ENCODE measurements at regions not wholly inside any gene's neighbourhood (a gene's known extent, or its start where the extent isn't known, plus 50 kb on each side); places are given as distances from the start of the nearest gene placed in this dataset.

DNA sequence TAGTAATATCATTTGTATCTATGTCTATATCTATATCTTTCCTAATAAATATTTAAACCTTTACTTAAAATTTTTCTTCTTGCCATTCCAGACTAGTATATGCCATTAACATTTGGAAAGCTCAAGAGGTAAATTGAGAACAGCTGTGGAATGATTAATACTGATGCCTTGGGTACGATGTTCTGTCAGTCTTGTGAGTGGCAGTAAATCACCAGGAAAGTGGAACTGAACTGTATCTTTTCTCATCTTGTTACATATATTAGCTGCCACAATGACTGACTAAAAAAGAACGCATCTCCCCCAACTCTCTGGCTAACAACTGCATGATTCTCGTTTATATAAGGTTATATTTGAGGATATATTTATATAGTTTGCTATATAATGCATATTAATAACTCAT is 137.0 kb upstream of the ASCC3 start:
- Mint-ChIP-seq H3K27ac (no peak overlapping the region), H3K4me3 (no peak overlapping the region), H3K4me1 (ENCODE audit: low read depth) (no peaks in the 10 kb centered on the region), H3K36me3 (ENCODE audit: low read depth) (no peaks in the 10 kb centered on the region), H3K27me3 (ENCODE audit: low read depth) (peaks cover 2% of the 10 kb centered on the region), H3K9me3 (ENCODE audit: insufficient read depth) (no peaks in the 10 kb centered on the region)
- DNase-seq: no peak
- POLR2A ChIA-PET: no interaction called here
- CTCF ChIA-PET: no interaction called here
- no peak for ATAC-seq

DNA sequence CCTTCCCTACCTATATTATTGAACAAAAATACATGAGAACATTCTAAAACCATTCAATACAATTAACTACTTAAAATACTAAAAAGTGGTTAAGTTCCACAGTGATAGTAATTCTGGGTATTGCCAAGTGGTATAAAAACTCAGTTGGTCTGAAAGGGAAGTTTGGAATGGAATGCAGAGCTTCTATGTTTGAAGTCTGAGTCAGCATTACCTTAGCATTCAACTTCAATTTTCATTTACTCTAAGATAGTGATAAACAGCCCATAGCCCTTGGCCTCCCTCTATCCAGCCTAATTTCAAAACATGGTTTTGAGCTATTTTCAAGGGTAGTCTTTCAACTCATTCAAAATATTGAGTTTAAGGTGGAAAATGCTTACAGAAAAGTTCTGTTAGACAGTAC is 140.4 kb upstream of the ASCC3 start:
- ATAC-seq (no peak), DNase-seq (no peak)
- Mint-ChIP-seq H3K4me1 (ENCODE audit: low read depth) (no peaks in the 10 kb centered on the region), H3K36me3 (ENCODE audit: low read depth) (no peaks in the 10 kb centered on the region), H3K27me3 (ENCODE audit: low read depth) (no peaks in the 10 kb centered on the region), H3K27ac (no peak overlapping the region), H3K9me3 (ENCODE audit: insufficient read depth) (peaks cover 5% of the 10 kb centered on the region), H3K4me3 (no peak overlapping the region)
- ChIA-PET CTCF (no interaction called here), POLR2A (no interaction called here)

DNA sequence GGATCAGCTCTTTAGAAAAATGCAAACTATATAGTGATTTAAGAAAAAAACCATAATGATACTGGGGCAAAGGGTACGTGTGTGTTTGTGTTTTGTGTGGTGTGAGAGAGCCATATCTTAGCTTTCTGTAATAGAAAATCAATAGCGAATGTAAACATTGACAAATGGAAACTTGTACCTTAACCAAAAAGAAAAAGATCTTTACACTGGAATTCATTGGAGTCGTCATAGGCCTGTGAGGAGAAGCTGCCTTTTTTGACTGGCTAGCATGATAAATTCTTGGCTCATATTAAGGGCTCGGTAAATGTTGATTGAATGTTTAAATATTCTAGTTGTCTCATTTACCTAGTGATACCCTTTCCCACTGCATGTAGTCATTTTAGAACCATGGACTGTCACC is 161.8 kb upstream of the ASCC3 start:
- ATAC-seq (no peak), DNase-seq (no peak)
- no peaks in the 10 kb centered on the region for H3K27me3 Mint-ChIP-seq (ENCODE audit: low read depth)
- H3K27ac Mint-ChIP-seq: no peak overlapping the region
- no peaks in the 10 kb centered on the region for H3K9me3 Mint-ChIP-seq (ENCODE audit: insufficient read depth)
- no peaks in the 10 kb centered on the region for H3K36me3 Mint-ChIP-seq (ENCODE audit: low read depth)
- ChIA-PET POLR2A (no interaction called here), CTCF (no interaction called here)
- no peaks in the 10 kb centered on the region for H3K4me1 Mint-ChIP-seq (ENCODE audit: low read depth)
- no peak overlapping the region for H3K4me3 Mint-ChIP-seq

DNA sequence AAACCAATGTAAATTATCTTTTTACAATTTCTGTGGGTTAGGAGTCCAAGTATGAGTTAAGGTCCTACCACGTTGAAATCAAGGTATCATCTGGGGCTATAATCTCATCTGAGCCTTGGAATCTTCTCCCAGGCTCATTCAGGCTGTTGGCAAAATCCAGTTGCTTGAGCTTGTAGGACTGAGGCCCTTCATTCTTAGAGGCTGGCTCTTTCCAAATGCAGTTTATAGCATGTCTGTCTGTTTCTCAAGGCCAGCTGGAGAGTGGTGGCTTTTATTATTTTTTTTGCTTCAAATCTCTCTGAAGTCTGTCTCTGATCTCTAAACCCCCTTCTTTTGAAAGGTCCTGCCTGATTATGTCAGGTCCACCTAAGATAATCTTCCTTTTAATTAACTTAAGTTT is 177.2 kb upstream of the ASCC3 start:
- H3K4me3 Mint-ChIP-seq: no peak overlapping the region
- ATAC-seq (no peak), DNase-seq (no peak)
- no peak overlapping the region for H3K27ac Mint-ChIP-seq
- no peaks in the 10 kb centered on the region for H3K4me1 Mint-ChIP-seq (ENCODE audit: low read depth)
- ChIA-PET POLR2A (no interaction called here), CTCF (interaction anchor here (0.8 kb wide), 1 partner anchor 25 kb away, joined by 3 read pairs; no protein-coding TSS in a partner anchor)
- H3K9me3 Mint-ChIP-seq (ENCODE audit: insufficient read depth): no peaks in the 10 kb centered on the region
- no peaks in the 10 kb centered on the region for H3K36me3 Mint-ChIP-seq (ENCODE audit: low read depth)
- no peaks in the 10 kb centered on the region for H3K27me3 Mint-ChIP-seq (ENCODE audit: low read depth)

DNA sequence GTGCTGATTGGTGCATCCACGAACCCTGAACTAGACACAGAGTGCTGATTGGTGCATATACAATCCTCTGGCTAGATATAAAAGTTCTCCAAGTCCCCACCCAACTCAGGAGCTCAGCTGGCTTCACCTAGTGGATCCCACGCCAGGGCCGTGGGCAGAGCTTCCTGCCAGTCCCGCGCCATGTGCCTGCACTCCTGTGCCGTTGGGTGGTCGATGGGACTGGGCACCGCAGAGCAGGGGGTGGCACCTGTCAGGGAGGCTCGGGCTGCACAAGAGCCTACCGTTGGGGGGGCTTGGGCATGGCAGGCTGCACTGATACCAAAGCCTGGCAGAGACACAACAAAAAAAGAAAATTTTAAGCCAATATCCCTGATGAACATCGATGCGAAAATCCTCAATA is 185.4 kb upstream of the ASCC3 start:
- Mint-ChIP-seq H3K36me3 (ENCODE audit: low read depth) (no peaks in the 10 kb centered on the region), H3K4me3 (no peak overlapping the region), H3K27me3 (ENCODE audit: low read depth) (no peaks in the 10 kb centered on the region), H3K9me3 (ENCODE audit: insufficient read depth) (no peaks in the 10 kb centered on the region), H3K4me1 (ENCODE audit: low read depth) (no peaks in the 10 kb centered on the region), H3K27ac (no peak overlapping the region)
- ATAC-seq (no peak), DNase-seq (no peak)
- POLR2A ChIA-PET: no interaction called here
- CTCF ChIA-PET: no interaction called here

DNA sequence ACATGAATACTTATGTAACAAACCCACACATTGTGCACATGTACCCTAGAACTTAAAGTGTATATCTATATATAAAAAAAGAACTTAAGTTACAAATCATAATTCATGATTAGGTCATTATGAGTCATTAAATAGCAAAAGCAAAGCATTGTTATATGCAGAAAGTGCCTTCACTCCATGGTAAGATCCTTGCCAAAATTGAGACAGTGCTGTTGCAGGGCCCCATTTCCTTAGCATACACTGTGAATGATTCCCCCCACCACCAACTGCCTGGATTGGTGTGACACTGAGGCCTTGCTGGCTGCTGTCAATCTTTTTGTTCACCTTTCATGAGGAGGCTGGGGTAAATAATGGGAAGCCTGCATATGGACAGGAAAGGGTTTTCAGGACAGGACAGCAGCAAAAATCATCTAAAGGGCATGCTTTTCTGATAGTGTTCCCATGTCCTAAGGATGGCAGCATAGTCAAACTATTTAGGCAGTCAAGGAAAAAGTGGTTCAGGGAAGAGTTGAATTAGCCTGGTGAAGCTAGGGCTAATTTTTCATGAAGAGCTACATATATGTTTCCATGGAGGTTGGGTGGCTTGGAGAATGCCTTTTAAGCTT is 188.2 kb upstream of the ASCC3 start:
- CTCF ChIA-PET: no interaction called here
- Mint-ChIP-seq H3K4me3 (no peak overlapping the region), H3K27me3 (ENCODE audit: low read depth) (no peaks in the 10 kb centered on the region), H3K27ac (no peak overlapping the region), H3K36me3 (ENCODE audit: low read depth) (no peaks in the 10 kb centered on the region), H3K9me3 (ENCODE audit: insufficient read depth) (peaks cover 6% of the 10 kb centered on the region), H3K4me1 (ENCODE audit: low read depth) (no peaks in the 10 kb centered on the region)
- no peak for DNase-seq
- POLR2A ChIA-PET: no interaction called here
- no peak for ATAC-seq

DNA sequence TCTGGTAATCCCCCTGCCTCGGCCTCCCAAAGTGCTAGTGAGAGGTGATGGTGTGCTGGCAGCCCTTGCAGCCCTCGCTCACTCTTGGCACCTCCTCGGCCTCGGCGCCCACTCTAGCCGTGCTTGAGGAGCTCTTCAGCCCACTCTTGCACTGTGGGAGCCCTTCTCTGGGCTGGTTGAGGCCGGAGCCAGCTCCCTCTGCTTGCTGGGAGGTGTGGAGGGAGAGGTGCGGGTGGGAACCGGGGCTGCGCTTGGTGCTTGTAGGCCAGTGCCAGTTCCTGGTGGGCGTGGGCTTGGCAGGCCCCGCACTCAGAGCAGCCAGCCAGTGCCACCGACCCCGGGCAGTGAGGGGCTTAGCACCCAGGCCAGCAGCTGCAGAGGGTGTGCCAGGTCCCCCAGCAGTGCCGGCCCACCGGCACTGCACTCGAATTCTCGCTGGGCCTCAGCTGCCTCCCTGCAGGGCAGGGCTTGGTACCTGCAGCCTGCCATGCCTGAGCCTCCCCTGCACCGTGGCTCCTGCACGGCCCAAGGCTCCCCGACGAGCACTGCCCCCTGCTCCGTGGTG is 189.0 kb upstream of the ASCC3 start:
- Mint-ChIP-seq H3K4me3 (no peak overlapping the region), H3K4me1 (ENCODE audit: low read depth) (no peaks in the 10 kb centered on the region), H3K9me3 (ENCODE audit: insufficient read depth) (peaks cover 8% of the 10 kb centered on the region), H3K27ac (no peak overlapping the region), H3K27me3 (ENCODE audit: low read depth) (no peaks in the 10 kb centered on the region), H3K36me3 (ENCODE audit: low read depth) (no peaks in the 10 kb centered on the region)
- ChIA-PET POLR2A (no interaction called here), CTCF (no interaction called here)
- ATAC-seq: no peak
- no peak for DNase-seq

DNA sequence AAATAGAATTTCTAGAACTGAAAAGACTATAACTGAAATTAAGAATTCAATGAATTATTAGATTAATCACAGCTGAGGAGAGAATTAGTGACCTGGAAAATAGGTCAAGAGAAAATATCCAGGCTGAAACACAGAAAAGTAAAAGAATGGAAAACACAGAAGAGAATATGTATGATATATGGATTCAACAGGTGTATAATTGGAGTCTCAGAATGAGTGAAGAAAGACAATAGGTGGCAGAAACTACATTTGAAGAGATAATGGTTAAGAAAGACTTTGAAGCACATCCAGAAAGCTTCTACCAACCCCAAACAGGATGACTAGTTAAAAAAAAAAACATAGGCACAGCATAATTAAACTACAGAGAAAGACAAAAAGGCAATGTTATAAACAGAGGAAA is 196.2 kb upstream of the ASCC3 start:
- no peak overlapping the region for H3K27ac Mint-ChIP-seq
- CTCF ChIA-PET: no interaction called here
- peaks cover 8% of the 10 kb centered on the region for H3K9me3 Mint-ChIP-seq (ENCODE audit: insufficient read depth)

DNA sequence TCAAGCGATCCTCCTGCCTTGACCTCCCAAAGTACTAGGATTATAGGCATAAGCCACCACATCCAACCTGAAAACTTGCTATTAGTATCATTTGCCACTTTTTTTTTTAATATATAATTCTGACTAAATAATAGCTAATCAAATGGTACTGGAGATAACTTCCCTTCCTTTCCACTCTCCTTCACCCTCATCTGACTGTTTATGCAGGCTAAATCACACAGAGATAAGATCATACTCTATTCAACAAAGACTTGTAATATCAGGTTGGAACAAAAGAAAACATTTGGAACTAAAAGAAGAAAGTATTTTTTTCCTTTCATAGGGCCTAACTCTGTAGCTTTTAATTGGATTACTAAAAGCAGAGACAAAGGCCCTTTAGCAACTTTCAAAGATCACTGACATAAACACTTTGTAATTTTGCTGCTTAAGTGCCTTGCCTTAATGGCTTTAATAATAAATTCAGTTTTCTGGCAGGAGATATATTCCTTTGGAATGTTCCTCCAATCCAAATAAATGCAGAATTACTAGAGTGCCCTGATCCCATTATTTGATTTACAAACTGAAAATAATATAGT is 198.7 kb upstream of the ASCC3 start:
- Mint-ChIP-seq H3K4me3 (no peak overlapping the region), H3K36me3 (ENCODE audit: low read depth) (no peaks in the 10 kb centered on the region), H3K4me1 (ENCODE audit: low read depth) (no peaks in the 10 kb centered on the region), H3K9me3 (ENCODE audit: insufficient read depth) (no peaks in the 10 kb centered on the region), H3K27me3 (ENCODE audit: low read depth) (no peaks in the 10 kb centered on the region), H3K27ac (no peak overlapping the region)
- CTCF ChIA-PET: no interaction called here
- POLR2A ChIA-PET: no interaction called here
- DNase-seq (no peak), ATAC-seq (no peak)

More for the DNA sequence above, 196.2 kb upstream of the ASCC3 start:
- no peak for ATAC-seq
- DNase-seq: no peak
- H3K4me1 Mint-ChIP-seq (ENCODE audit: low read depth): no peaks in the 10 kb centered on the region
- no peak overlapping the region for H3K4me3 Mint-ChIP-seq
- POLR2A ChIA-PET: no interaction called here
- H3K27me3 Mint-ChIP-seq (ENCODE audit: low read depth): no peaks in the 10 kb centered on the region
- no peaks in the 10 kb centered on the region for H3K36me3 Mint-ChIP-seq (ENCODE audit: low read depth)

DNA sequence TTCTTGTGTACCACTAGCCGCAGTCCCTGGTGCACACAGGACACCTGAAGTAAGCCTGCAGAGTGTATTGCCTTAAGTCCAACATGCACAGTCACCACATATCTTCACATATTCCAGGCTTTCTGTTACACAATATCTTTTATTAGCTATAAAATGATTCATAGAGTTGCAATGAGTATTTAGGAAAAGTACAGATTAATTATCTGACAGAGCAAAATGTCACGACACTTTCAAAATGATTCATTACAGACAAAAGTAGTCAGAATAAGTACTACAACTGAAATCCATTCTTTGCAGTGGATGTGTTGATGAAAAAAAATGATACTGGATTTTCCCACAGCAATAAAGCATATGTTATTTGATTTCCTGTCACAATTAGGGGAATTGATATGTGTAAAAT is 199.5 kb upstream of the ASCC3 start:
- H3K27ac Mint-ChIP-seq: no peak overlapping the region
- no peaks in the 10 kb centered on the region for H3K9me3 Mint-ChIP-seq (ENCODE audit: insufficient read depth)
- H3K36me3 Mint-ChIP-seq (ENCODE audit: low read depth): no peaks in the 10 kb centered on the region
- ATAC-seq (no peak), DNase-seq (no peak)
- no peaks in the 10 kb centered on the region for H3K4me1 Mint-ChIP-seq (ENCODE audit: low read depth)
- ChIA-PET POLR2A (no interaction called here), CTCF (no interaction called here)
- H3K4me3 Mint-ChIP-seq: no peak overlapping the region
- H3K27me3 Mint-ChIP-seq (ENCODE audit: low read depth): no peaks in the 10 kb centered on the region

DNA sequence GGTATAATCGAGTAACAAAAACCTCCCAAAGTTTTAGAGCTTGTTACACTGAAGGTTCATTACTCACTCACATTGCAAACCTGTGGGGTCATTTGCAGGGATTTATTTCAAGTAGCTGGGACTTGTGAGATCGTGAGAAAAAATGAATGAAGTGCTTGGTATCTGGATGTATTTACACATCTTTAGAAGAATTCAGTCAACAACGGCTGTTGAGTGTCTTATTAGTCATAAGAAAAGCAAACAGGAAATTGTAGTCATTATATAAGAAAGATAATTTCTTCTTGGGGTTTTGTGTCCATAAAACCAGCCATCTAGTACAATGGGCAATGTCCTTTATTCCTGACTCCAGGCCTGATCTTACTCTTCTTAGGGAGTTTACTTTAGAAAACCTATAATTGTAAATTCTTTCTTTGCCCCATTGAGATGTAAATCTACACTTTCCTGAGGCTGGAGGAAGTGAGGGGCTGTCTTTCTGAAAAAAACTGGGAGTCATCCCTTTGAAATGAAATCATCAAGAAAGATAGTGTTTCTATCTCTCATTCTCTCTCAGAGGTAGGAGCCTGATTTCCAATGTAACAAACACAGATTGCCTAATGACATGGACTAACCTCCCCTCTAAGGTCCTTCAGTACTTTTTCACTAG is 202.5 kb upstream of the ASCC3 start:
- ChIA-PET CTCF (interaction anchor here (0.7 kb wide), 2 partner anchors 26 to 565 kb away, joined by 3 read pairs; no protein-coding TSS in a partner anchor), POLR2A (no interaction called here)
- Mint-ChIP-seq H3K27me3 (ENCODE audit: low read depth) (no peaks in the 10 kb centered on the region), H3K36me3 (ENCODE audit: low read depth) (no peaks in the 10 kb centered on the region), H3K4me3 (no peak overlapping the region), H3K9me3 (ENCODE audit: insufficient read depth) (no peaks in the 10 kb centered on the region), H3K27ac (no peak overlapping the region), H3K4me1 (ENCODE audit: low read depth) (no peaks in the 10 kb centered on the region)
- DNase-seq: no peak
- no peak for ATAC-seq

DNA sequence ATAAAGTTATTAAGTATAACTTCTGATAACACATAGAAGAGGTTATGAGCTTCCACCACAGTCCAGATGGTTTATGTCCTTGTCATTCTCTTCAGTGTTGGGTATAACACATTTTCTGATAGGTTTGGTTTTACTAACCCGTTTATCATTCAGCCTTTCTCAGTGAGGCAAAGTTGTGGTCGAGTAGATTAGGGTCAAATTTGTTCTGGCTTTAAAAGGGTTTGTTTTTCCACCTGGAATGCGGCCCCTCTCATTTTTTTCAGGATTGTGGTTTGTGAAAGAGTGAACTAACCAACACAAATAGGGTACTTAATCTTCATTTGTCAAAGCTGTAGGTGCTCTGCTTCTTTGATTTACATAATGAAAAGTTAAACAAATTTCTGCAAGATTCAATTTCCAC is 204.2 kb upstream of the ASCC3 start:
- ChIA-PET POLR2A (no interaction called here), CTCF (no interaction called here)
- DNase-seq (no peak), ATAC-seq (no peak)
- peaks cover 5% of the 10 kb centered on the region for H3K9me3 Mint-ChIP-seq (ENCODE audit: insufficient read depth)
- H3K27me3 Mint-ChIP-seq (ENCODE audit: low read depth): no peaks in the 10 kb centered on the region
- no peak overlapping the region for H3K27ac Mint-ChIP-seq
- H3K4me3 Mint-ChIP-seq: no peak overlapping the region
- no peaks in the 10 kb centered on the region for H3K4me1 Mint-ChIP-seq (ENCODE audit: low read depth)
- no peaks in the 10 kb centered on the region for H3K36me3 Mint-ChIP-seq (ENCODE audit: low read depth)

DNA sequence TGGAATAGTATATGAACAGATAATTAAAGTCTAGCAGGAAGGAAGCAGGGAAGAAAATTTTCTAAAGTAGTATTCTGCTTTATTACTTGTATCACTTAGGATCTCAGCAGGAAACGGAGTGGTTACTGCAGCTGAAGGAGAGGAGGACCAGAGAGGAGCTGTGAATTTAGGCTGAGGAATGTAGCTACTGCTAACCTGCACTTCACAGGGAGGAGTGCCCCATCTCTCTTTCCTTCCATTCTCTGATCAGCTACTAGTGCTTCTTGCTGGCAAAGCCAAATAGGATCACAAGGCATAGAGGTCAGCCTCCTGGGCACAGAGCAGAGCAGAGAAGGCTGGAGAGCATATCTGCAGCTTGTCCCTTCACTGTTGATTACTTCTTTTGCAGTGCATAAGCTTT is 205.3 kb upstream of the ASCC3 start:
- CTCF ChIA-PET: no interaction called here
- H3K9me3 Mint-ChIP-seq (ENCODE audit: insufficient read depth): peaks cover 14% of the 10 kb centered on the region

More for the DNA sequence above, 205.3 kb upstream of the ASCC3 start:
- DNase-seq (no peak), ATAC-seq (no peak)
- no peak overlapping the region for H3K27ac Mint-ChIP-seq
- no peaks in the 10 kb centered on the region for H3K27me3 Mint-ChIP-seq (ENCODE audit: low read depth)
- H3K36me3 Mint-ChIP-seq (ENCODE audit: low read depth): no peaks in the 10 kb centered on the region
- no peaks in the 10 kb centered on the region for H3K4me1 Mint-ChIP-seq (ENCODE audit: low read depth)
- POLR2A ChIA-PET: no interaction called here
- H3K4me3 Mint-ChIP-seq: no peak overlapping the region
